DMS114 treated with DMSO at 0.1 percent for 48 hours (cell line): ENCODE measurements at regions not wholly inside any gene's neighbourhood (a gene's known extent, or its start where the extent isn't known, plus 50 kb on each side); places are given as distances from the start of the nearest gene placed in this dataset.

ENCODE experiments used
- DNase-seq: peaks from one replicate; lab custom pipeline; 2025; ENCODE audit not compliant: unreplicated experiment; lab: John Stamatoyannopoulos, UW

- no peak for DNase-seq
These were observed 175.8 kb downstream of the CSNK2A3 start for GRCh38 chr11:11177156-11177808.

- DNase-seq: no peak
These were observed 179.6 kb downstream of the CSNK2A3 start for GRCh38 chr11:11173316-11174025.

GRCh38 chr11:11171854-11172253 is 181.2 kb downstream of the CSNK2A3 start:
- no peak for DNase-seq

DNA sequence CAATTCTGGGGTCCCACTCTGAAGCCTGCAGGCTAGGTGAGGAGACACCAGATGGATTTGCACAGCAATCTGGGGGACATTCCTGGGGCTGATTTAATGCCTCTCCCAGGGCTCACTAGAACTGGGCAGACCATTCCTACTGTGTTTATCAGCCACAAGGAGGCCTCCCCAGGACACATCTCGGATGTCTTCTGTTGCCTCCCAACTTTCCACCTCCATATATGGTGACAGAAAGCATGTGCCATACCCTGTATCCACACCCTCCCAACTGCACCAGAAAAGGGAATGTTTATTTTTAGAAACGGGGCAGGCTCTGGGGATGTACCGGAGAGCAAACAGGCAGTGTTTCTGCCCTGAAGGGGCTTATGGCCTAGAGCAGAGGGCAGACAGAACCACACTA is 181.8 kb downstream of the CSNK2A3 start:
- no peak for DNase-seq

DNA sequence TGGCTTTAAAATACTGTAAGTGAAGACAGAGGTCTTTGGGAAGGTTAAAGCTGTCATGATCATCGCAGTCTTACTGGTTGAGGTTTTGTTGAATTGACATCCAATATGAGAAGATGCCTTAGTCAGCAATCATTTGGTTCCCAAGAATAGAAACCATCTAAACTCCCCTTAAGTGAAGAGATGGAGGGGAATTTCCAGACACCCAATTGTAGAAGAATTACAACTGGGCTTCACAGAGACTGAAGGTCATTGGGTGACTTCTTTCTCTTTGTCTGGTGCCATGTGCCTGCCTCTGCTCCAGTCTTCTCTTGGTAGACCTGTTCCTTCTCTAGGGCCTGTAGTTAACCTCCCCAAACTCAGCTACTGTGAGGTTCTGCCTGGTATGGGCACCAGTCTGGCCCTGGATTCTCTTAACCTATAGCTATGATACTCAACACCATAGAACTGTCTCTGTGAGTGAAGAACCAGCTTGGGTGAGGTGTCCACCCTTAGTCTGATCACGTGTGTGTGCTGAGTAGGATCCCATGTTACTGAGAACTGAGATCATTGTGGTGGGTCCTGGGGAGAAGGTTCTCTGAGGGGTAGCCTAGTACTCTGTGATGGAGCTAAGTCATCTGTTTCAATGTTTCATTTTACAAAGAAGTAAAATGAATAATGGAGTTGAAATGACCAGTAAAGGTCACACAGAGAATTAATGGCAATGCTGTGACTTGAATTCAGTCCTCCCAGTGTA is 182.5 kb downstream of the CSNK2A3 start:
- DNase-seq: no peak

DNA sequence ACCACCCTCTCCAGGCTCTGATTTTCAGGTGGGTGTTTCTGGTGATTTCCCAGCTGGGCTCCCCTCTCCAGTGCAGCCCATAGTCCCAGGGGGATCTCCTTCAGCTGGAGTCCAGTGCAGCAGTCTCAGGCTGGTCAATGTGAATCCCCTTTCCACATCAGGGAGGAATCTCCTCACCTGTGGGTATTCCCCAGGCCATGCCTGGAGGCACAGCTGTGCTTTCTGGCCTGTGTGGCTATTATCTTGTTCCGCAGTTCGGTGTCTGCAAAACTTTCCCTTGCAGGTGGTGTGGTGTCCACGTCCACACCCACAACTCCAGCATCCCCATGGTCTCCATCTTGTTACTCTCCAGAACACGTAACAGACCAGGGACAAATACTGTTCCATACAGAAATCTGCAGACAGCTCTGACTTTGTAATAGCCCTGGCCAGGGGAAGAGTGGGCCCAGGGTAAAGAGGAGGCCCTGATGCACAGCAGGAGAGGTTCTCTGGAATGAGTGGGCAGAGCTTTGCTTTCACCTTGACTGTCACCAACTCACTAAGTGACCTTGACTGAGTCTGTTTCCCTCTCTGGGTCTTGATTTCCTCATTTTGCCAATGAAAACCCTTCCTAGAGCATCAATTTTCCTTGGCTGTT is 183.2 kb downstream of the CSNK2A3 start:
- no peak for DNase-seq

GRCh38 chr11:11167806-11168205 is 185.2 kb downstream of the CSNK2A3 start:
- DNase-seq: no peak

- no peak for DNase-seq
These were observed 188.7 kb downstream of the CSNK2A3 start for GRCh38 chr11:11164334-11164690.

DNA sequence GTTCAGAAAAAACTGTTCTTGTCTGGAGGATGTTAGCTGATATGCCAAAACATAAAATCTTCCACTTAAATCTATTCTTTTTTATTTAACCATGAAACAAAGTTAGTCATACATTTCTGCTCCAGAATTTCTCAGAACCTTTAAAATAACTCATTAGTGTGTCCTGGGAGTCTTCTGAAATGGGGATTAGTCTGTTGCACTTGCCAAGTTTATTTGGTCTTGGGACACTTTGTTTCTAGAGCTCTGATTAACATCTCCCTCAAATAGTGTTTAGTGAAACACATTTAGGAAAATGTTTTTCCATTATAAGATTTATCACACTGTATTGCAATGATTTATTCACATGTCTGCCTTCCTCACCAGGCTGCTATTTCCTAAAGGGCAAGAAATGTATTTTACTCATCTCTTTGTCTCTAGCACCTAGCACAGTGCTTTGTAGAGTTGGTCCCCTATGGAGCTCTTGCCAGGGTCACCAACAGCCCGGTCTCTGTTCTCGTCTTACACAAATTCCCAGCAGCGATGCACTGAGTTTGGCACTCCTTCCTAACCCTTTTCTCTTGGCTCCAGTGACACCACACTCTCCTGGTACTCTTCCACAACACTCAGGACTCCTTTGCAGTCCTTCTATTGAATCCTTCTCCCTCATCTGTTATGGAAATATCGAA is 189.2 kb downstream of the CSNK2A3 start:
- DNase-seq: no peak

DNA sequence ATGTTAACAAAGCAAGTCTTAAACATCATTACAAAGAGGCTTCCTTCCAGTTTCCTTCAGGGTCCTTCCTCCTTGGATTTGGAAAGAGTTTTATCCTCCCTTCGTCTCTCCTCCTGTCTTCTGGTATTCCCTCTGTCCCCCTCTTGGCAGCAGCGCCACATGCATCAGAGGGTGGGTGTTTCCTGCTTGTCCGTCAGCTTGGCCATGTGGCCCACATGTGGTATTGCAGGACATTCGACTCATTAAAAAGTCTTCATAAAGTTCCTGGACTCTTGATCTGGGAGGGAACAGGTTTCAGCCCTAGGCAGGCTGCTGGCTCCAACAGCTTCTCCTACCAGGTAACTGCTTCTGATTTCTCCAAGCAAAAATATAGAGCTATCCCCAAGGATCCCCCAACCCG is 189.8 kb downstream of the CSNK2A3 start:
- DNase-seq: no peak

- DNase-seq: no peak
These were observed 195.9 kb downstream of the CSNK2A3 start for GRCh38 chr11:11157185-11157584.

DNA sequence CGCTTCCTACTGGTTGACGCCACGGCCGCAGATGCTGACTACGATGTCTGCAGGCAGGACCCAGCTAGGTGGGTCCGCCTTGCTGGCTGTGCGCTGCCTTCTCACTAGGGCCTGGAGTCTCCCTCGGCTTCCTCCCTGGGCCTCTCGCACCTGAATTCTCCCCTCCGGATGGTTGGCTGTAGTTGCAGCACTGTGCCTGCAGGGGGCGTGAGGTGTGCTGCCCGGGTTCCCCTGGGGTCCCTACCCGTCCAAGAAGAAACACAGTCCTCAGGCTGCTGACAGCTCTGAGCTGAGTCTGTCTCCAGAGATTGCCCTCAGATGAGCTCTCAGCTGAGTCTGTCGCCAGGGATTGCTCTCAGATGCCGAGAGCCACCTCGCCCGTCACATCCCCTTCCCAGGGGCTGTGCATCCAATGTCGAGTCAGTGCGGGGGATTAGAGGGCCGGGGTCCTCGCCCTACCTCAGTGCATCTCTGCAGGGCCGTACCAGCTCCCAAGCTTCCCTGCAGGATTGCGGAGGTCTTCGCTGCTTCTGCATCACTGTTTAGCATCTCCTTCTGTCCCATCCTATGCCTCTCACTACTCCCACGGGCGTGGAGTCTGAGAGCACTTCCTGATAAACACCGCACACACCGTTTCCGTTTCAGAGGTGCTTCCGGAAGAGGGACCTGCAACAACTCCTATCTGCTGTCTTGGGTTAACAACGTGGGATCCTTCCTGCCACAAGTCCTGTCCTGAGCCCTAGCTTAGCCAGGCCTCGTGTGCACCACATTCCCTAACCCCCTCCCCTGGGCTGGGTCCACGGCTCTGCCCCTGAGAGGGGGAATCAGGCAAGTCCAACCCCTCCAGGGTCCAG is 196.9 kb downstream of the CSNK2A3 start:
- DNase-seq: no peak

DNA sequence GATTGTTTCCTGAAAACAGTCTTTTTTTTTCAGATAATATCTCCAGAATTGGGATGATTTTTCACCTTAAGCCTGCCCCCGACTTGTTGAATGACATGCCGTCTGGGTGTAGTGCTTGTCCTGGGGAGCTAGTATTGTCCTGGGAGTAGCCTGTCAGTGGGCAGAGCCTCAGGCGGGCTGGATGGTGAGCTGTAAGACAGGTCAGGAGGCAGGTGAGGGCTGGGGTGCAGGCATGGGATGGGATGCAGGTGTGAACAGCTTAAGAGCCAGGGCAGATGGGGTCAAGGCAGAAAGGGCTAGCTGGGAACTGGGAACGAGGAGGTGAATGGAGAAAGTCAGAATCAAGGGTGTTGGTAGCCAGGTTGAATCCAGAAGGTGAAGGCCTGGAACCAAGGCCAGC is 200.2 kb downstream of the CSNK2A3 start:
- DNase-seq: no peak

- DNase-seq: no peak
These were observed 203.2 kb downstream of the CSNK2A3 start for GRCh38 chr11:11149671-11150459.

- no peak for DNase-seq
These were observed 204.5 kb downstream of the CSNK2A3 start for GRCh38 chr11:11148596-11148995.

DNA sequence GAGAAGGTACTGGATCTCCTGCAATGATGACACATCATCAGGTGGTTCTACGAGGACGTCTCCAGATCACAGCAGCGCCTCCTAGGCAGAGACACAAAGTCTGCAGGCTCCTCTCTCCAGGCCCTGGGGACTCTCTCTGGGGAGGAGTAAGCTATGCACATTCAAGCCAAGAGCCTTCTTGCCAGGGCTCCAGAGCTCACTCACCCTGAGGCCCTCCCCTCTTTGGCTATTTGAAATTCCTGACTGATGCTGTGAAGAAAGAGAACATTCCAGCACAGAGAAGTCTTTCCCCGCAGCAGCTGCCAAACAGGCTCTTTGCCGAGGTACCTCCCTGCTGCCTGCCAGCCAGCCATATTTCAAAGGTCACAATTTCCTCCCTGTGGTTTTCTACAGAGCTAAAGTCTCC is 204.9 kb downstream of the CSNK2A3 start:
- no peak for DNase-seq

- DNase-seq: no peak
These were observed 206.2 kb downstream of the CSNK2A3 start for GRCh38 chr11:11146830-11147229.

DNA sequence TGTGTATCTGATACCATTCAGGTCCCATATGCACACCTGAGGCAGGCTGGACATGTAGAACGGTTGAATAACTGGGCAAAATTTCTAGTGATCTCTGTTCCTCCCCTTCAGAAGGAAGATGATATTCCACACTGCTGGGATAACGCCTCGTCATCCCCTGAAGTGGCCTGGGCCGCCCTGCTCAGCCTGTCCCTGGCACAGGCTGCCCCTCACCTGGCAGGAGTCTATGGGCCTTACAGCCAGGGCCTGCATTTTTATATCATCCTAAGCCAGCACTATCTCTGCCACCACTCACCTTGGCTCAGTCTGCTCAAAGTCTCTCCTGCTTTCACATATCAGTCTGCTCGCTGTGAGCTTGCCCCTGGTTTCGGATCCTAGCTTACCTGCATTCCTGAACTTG is 209.2 kb downstream of the CSNK2A3 start:
- DNase-seq: no peak

DNA sequence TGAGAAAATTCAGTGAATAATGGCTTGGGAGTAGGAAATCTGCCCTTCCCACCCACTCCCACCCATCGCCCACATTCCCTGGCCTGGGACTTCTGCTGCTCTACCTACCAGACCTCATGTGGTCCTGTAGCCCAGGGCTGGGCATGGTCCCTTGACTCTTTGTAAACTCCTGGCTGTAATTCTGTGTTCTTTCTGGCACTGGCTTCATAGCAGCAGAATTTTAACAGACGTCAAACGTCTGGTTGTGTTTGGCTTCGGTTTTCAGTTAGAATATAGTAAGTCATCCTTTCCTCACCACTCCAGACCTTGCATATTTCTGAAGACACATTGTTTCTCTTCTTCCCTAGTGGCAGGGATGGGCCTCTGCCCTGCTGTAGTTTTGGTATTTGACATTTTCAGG is 210.6 kb downstream of the CSNK2A3 start:
- no peak for DNase-seq

GRCh38 chr11:11141065-11141464 is 212.0 kb downstream of the CSNK2A3 start:
- DNase-seq: no peak
